ENCODE measurements at regions not wholly inside any gene's neighbourhood (a gene's known extent, or its start where the extent isn't known, plus 50 kb on each side); places are given as distances from the start of the nearest gene placed in this dataset.

DNA sequence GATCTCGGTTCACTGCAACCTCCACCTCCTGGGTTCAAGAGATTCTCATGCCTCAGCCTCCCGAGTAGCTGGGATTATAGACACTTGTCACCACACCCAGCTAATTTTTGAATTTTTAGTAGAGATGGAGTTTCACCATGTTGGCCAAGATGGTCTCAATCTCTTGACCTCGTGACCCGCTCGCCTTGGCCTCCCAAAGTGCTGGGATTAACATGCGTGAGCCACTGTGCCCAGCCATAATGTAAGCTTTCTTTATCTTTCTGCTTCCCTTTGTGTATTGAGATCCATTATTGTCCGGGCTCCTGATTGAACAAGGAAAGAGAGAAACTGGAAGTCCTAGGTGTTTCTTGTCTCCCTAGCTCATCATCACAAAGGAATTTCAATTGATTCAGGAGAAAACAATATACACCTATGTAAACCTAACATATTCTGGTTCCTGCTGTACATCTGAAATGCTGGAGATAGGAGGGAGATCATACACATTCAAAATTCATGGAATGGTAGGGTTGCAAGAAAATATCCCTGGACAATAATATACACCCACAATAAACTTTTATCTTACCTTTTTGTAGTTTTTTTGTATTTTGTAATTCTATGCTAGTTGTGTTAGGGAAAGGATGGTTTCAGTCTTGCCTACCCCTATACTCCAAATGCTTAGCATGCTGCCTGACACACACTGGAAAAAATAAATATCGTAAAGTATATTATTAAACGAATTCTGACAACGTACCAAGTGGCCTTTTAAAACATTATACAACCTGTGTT, 194.4 kb upstream of the HS3ST1 start:
- H3K79me2 ChIP-seq (ENCODE audit: insufficient read depth): no peaks in the 10 kb centered on the region
- no peaks in the 10 kb centered on the region for H3K9me3 ChIP-seq
- POLR2A ChIA-PET: no interaction called here
- H3F3A ChIP-seq (replicated peaks; ENCODE audit: insufficient read depth): no peaks in the 10 kb centered on the region
- H3K4me1 ChIP-seq (ENCODE audit: control insufficient read depth in 1 of 2, insufficient read depth in 2 of 2, low read depth in 1 of 2, low read length in 1 of 2): no peaks in the 10 kb centered on the region
- CTCF ChIA-PET: interaction anchor here (0.6 kb wide), 2 partner anchors 1008 to 1011 kb away, joined by 3 read pairs; no protein-coding TSS in a partner anchor
- H3K4me2 ChIP-seq: no peak overlapping the region
- no peak overlapping the region for H3K9ac ChIP-seq
- H3K27me3 ChIP-seq (ENCODE audit: insufficient read depth): no peaks in the 10 kb centered on the region
- H4K20me1 ChIP-seq (ENCODE audit: insufficient read depth): no peaks in the 10 kb centered on the region
- no peak for DNase-seq
- H3K4me3 ChIP-seq (ENCODE audit: low read depth in 2 of 2, low read length in 1 of 2): no peak overlapping the region
- H3K9me2 ChIP-seq: no peaks in the 10 kb centered on the region
- no peak overlapping the region for H3K27ac ChIP-seq (ENCODE audit: low read depth in 2 of 2, low read length in 1 of 2)
- H2AFZ ChIP-seq (ENCODE audit: low read depth): no peak overlapping the region
- TF ChIP-seq SMC3 (IDR thresholded peaks at IDR 0.05; ENCODE audit: low read depth, low read length): no peak
- TF ChIP-seq EZH2phosphoT487 (IDR thresholded peaks at IDR 0.05; ENCODE audit: borderline replicate concordance, low read depth): no peak
- H3K36me3 ChIP-seq (replicated peaks in 1 of 2; ENCODE audit: control insufficient read depth in 1 of 2, insufficient read depth in 2 of 2, low read length in 1 of 2): no peaks in the 10 kb centered on the region
- WGBS (ENCODE audit: low lambda C conversion rate): 23% methylated on average over 9 of the region's 10 CpGs

DNA sequence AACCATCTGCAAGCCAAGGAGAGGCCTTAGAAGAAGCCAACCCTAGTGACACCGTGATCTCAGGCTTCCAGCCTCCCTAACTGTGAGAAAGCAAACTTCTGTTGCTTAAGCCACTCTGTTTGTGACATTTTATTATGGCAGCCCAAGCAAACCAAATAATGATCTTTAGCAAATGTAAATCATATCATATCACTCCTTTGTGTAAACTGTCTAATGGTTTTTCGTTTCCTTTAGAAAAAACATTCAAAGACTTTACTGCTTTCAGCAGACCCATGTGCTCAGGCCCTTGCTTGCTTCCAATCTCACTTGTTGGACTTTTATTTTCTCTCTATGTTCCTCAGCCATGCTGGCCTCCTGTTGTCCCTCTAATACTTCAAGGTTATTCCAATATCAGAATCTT, 192.2 kb upstream of the HS3ST1 start:
- no peaks in the 10 kb centered on the region for H3K9me2 ChIP-seq
- H3K9ac ChIP-seq: no peak overlapping the region
- H2AFZ ChIP-seq (ENCODE audit: low read depth): no peak overlapping the region
- ChIA-PET POLR2A (no interaction called here), CTCF (no interaction called here)
- no peak for DNase-seq
- no peaks in the 10 kb centered on the region for H4K20me1 ChIP-seq (ENCODE audit: insufficient read depth)
- 8% methylated on average over 2 of the region's 2 CpGs for WGBS (ENCODE audit: low lambda C conversion rate)
- H3K79me2 ChIP-seq (ENCODE audit: insufficient read depth): no peaks in the 10 kb centered on the region
- H3K4me3 ChIP-seq (ENCODE audit: low read depth in 2 of 2, low read length in 1 of 2): no peak overlapping the region
- H3K4me2 ChIP-seq: no peak overlapping the region
- H3F3A ChIP-seq (replicated peaks; ENCODE audit: insufficient read depth): no peaks in the 10 kb centered on the region
- H3K27ac ChIP-seq (ENCODE audit: low read depth in 2 of 2, low read length in 1 of 2): no peak overlapping the region
- H3K4me1 ChIP-seq (ENCODE audit: control insufficient read depth in 1 of 2, insufficient read depth in 2 of 2, low read depth in 1 of 2, low read length in 1 of 2): no peaks in the 10 kb centered on the region
- H3K9me3 ChIP-seq: no peaks in the 10 kb centered on the region
- no peaks in the 10 kb centered on the region for H3K27me3 ChIP-seq (ENCODE audit: insufficient read depth)
- no peaks in the 10 kb centered on the region for H3K36me3 ChIP-seq (replicated peaks in 1 of 2; ENCODE audit: control insufficient read depth in 1 of 2, insufficient read depth in 2 of 2, low read length in 1 of 2)
- TF ChIP-seq FOXM1 (IDR thresholded peaks at IDR 0.05; ENCODE audit: low read depth) (no peak), USF1 (IDR thresholded peaks at IDR 0.05; ENCODE audit: borderline replicate concordance, low read depth) (no peak), RCOR1 (IDR thresholded peaks at IDR 0.05; ENCODE audit: low read length) (no peak), GABPA (IDR thresholded peaks at IDR 0.05; ENCODE audit: low read depth) (no peak), TAF1 (IDR thresholded peaks at IDR 0.05; ENCODE audit: borderline replicate concordance, low read depth, low read length) (no peak)
- TF ChIP-seq, protein P1, sequence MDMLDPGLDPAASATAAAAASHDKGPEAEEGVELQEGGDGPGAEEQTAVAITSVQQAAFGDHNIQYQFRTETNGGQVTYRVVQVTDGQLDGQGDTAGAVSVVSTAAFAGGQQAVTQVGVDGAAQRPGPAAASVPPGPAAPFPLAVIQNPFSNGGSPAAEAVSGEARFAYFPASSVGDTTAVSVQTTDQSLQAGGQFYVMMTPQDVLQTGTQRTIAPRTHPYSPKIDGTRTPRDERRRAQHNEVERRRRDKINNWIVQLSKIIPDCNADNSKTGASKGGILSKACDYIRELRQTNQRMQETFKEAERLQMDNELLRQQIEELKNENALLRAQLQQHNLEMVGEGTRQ (IDR thresholded peaks at IDR 0.05; ENCODE audit: borderline replicate concordance, low read depth, low read length): no peak

DNA sequence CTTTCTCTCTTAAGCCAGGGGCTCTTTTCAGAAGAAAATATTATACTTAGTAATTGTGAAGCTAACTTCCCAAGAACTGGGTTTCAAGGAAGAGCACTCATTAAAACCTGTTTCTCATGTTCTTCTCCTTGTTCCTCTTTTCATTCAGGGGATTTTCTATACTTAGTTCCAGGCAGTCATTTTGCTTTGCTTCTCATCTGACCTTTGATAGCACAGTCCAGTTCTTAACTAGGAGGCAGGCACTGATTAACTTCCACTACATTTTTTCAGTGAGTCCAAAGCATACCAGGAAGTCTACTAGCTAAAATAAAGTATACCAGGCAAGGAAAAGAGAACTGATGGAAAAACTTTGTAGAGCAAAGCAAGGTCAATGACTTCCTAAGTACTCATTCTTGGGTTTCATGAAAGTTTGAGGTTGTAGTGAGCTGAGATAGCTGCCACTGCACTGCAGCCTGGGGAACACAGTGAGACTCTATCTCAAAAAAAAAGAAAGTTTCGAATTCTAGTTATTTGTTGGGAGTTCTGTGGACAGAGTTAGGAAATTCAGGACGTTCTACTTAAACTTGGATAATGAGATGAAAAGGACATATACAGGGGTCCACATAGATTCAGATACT, 190.1 kb upstream of the HS3ST1 start:
- no peak overlapping the region for H2AFZ ChIP-seq (ENCODE audit: low read depth)
- ChIA-PET POLR2A (no interaction called here), CTCF (no interaction called here)
- no peaks in the 10 kb centered on the region for H3K4me1 ChIP-seq (ENCODE audit: control insufficient read depth in 1 of 2, insufficient read depth in 2 of 2, low read depth in 1 of 2, low read length in 1 of 2)
- H3K4me2 ChIP-seq: no peak overlapping the region
- H4K20me1 ChIP-seq (ENCODE audit: insufficient read depth): no peaks in the 10 kb centered on the region
- H3F3A ChIP-seq (replicated peaks; ENCODE audit: insufficient read depth): no peaks in the 10 kb centered on the region
- H3K9me3 ChIP-seq: no peaks in the 10 kb centered on the region
- H3K4me3 ChIP-seq (ENCODE audit: low read depth in 2 of 2, low read length in 1 of 2): no peak overlapping the region
- no peak overlapping the region for H3K27ac ChIP-seq (ENCODE audit: low read depth in 2 of 2, low read length in 1 of 2)
- H3K9ac ChIP-seq: no peak overlapping the region
- DNase-seq: no peak
- no peaks in the 10 kb centered on the region for H3K79me2 ChIP-seq (ENCODE audit: insufficient read depth)
- H3K9me2 ChIP-seq: no peaks in the 10 kb centered on the region
- no peaks in the 10 kb centered on the region for H3K27me3 ChIP-seq (ENCODE audit: insufficient read depth)
- H3K36me3 ChIP-seq (replicated peaks in 1 of 2; ENCODE audit: control insufficient read depth in 1 of 2, insufficient read depth in 2 of 2, low read length in 1 of 2): no peaks in the 10 kb centered on the region
- WGBS (ENCODE audit: low lambda C conversion rate): 2% methylated on average over 2 of the region's 2 CpGs
- TF ChIP-seq GATA2 (CRISPR knock-in tag; IDR thresholded peaks at IDR 0.05): no peak
- TF ChIP-seq RXRA (IDR thresholded peaks at IDR 0.05; ENCODE audit: borderline replicate concordance, low read depth): no peak
- TF ChIP-seq, protein P1 (IDR thresholded peaks at IDR 0.05; ENCODE audit: borderline replicate concordance, low read depth, low read length): no peak
- TF ChIP-seq TEAD4 (IDR thresholded peaks at IDR 0.05; ENCODE audit: borderline replicate concordance, insufficient read depth): no peak
- TF ChIP-seq EZH2phosphoT487 (IDR thresholded peaks at IDR 0.05; ENCODE audit: borderline replicate concordance, low read depth): no peak
- TF ChIP-seq TAF1 (IDR thresholded peaks at IDR 0.05; ENCODE audit: borderline replicate concordance, low read depth, low read length): no peak
- no peak for TF ChIP-seq SIN3A (IDR thresholded peaks at IDR 0.05; ENCODE audit: borderline replicate concordance, low read depth, low read length)
- no peak for TF ChIP-seq NRF1 (IDR thresholded peaks at IDR 0.05; ENCODE audit: low read depth, low read length)
- no peak for TF ChIP-seq TCF12 (IDR thresholded peaks at IDR 0.05)
